Activated CD4-positive, CD25-positive, alpha-beta regulatory T cell treated with anti-CD3 and anti-CD28 coated beads, Interleukin-2, amount 50 U/mL, for 24 hours (primary cell): ENCODE measurements at regions not wholly inside any gene's neighbourhood (a gene's known extent, or its start where the extent isn't known, plus 50 kb on each side); places are given as distances from the start of the nearest gene placed in this dataset.
A peak's percentile ranks its signal among the peaks of the same experiment; 100 is the strongest.
"Not testable (repeated sequence)": the region's sequence is repeated elsewhere in the genome, so short reads cannot be mapped to it uniquely, and the experiment has no call there.

Experiments used
- ATAC-seq, 2 donors: fragments of 150-1000 bp; cut with Tn5 transposase; one replicate each; pipeline ENCODE4 v1.10.0; 2021; ENCODE audit warnings: mild to moderate bottlenecking in 1 of 2, moderate library complexity in 1 of 2

GRCh38 chr14:105601360-105602242 is 75.2 kb downstream of the TMEM121 start:
- no peak for ATAC-seq

DNA sequence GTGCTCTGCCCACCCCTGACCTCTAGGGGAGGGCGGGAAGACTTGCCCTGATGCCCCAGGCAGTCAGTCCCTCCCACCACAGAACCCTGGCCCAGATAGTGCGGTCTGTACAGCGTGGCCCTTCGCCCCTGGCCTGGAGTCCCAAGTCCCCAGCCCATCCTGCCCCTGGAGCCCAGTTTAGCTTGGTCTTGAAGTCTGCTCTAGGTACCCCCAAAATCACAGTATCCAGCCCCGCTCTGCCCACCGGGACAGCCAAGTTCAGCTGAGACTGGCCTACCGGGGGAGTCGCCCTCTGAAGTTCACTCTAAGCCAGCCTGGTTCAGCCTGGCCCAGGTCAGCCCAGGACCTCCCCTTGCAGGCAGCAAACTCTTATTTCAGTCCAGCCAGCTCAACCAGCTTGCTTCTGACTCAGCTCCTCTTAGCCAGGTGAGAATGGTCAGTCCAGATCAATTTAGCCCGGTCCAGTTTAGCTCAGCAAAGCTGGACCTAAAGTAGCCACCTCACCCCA is 75.9 kb downstream of the TMEM121 start:
- ATAC-seq: no peak

DNA sequence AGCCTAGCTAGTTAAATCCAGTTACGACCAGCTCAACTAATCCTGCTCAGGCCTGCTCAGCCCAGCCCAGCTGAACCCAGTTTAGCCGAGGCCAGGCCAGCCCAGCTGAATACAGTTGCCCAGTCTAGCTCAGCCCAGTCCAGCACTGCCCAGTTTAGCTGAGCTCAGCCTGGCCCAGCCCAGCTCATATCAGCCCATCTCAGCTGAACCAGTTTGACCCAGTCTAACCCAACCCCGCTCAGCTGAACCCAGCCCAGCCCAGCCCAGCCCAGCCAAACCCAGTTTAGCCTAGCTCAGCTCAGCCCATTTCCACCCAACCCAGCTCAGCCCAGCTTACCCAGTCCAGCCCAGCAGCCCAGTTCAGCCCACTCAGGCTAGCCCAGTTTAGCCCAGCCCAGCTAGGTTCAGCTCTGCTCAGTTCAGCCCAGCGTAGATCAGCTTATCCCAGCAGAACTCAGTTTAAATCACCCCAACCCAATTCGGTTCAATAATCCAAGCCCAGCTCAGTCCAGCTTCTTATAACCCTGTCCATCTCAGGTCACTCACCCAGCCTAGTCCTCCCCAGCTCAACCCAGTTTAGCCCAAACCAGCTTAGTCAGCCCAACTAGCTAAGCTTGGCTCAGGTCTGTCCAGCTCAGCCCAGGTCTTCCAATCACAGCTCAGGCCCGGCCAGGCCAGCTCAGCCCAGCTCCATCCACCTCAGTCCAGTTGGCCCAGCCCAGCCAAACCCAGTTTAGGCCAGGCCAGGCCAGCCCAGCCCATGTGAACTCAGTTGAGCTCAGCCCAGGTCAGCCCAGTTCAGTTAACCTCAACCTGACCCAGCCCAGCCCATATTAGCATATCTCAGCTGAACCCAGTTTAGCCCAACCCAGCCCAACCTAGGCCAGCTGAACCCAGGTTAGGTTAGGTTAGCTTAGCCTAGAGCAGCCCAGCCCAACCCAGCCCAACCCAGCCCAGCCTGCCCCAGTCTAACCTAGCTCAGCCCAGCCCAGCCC is 76.7 kb downstream of the TMEM121 start:
- ATAC-seq: no peak

DNA sequence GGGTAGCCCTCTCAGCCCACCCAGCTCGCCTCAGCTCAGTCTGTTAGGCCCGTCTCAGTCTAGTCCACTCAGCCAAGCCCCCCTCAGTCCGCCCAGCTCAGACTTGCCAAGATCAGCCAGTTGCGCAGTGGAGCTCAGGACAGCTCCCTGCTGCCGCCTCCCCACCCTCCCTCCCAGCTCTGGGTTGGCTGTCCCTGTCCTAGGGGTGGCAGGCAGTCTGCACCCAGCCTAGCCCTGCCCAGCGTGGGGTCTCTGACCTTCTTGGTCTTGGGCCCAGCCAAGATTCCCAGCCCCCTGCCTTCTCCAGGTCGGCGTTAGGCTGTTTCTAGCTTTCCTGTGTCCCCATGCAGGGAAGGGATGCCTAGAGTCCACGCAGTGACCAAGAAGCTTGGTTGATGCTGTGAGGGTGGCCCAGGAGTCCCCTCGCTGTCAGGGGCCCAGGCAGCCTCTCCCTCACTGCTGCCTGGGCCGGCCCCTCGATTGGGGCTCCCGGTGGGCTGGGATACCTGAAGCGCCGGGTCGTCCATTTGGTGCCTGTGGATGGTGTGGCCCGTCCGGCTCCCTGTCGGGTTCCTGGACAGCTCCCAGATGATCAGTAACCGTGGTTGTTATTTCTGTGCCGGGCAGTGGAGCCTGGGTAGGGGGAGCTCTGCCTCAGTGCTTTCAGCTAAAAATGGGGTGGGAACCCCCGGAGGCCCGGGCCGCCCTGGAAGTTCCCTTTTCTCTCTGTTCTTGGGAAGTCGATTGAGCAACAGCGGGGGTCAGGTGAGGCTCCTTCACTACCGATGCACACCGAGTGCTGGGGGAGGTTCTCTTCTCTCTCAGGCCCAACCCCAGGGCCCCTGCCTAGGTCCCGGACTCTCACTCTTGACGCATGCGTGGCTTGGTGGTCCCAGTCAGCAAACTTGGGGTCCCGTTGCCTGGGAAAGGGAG is 78.4 kb downstream of the TMEM121 start:
- not testable (repeated sequence) for ATAC-seq

DNA sequence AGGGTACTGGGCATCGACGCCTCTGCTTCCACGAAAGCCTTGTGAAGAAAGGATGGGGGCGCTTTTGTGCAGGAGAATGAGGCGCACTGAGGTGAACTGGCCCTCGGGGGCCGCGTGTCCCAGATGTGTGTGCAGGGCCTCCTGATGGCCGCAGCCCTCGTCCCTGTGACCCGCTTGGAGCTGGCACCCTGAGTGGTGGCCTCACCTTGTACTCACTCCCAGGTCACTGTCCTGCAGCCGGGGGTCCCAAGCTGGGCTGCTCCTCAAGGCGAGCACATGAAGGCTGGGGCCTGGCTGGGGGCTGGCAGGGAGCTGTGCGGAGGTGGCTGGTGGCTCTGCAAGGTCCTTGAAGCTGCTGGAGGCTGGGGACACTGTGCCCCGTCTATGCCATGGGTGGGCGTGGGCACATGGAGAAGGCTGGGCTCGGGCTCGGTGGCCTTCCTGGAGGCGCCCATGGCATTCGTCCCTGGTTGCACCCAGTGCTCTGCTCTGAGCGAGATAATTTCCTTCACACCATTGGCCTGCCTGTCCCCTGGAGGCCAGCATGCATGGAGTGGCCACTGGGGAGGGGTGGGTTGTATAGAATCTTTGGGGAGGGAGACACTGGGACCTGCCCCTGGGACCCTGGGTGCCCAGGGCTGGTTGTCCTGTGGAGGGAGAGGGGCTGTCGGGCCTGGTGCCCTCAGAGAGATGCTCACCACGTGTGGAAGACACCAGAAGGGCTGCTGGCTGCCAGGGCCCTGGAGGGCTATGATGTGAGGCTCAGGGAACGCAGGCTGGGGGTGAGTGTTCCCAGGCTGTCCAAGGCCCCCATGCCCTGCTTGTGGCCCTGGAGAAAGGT is 79.3 kb downstream of the TMEM121 start:
- no peak for ATAC-seq

- ATAC-seq: not testable (repeated sequence)
These were observed 80.1 kb downstream of the TMEM121 start for GRCh38 chr14:105606305-105606975.

DNA sequence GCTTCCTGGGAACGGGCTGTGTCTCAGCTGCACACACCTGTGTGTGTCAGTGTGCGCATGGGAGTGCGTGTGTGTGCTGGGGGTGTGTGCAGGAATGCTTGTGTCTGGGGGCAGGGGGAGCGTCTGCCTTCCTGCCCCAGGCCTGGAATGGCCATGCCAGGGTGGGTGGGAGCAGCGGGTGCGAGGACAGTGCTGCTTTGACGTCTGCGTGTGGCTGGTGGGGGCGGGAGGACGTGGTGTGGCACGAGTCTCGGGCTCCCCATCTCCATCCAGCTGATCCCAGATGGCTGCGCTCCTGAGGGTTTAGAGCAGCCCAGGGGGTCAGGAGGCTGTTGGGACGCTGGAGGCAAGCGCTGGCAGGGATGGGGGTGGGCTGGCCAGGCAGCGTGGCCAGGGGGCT is 80.6 kb downstream of the TMEM121 start:
- not testable (repeated sequence) for ATAC-seq

GRCh38 chr14:105614987-105615386 is 88.6 kb downstream of the TMEM121 start:
- ATAC-seq: not testable (repeated sequence)

GRCh38 chr14:105615986-105616801 is 89.8 kb downstream of the TMEM121 start:
- not testable (repeated sequence) for ATAC-seq

GRCh38 chr14:105616802-105617192 is 90.4 kb downstream of the TMEM121 start:
- ATAC-seq: peak in 1 of 2 donors; percentile 37

- peak in 1 of 2 donors; percentile 39 for ATAC-seq
These were observed 90.9 kb downstream of the TMEM121 start for GRCh38 chr14:105617201-105617777.

GRCh38 chr14:105617805-105618204 is 91.4 kb downstream of the TMEM121 start:
- ATAC-seq: not testable (repeated sequence)

DNA sequence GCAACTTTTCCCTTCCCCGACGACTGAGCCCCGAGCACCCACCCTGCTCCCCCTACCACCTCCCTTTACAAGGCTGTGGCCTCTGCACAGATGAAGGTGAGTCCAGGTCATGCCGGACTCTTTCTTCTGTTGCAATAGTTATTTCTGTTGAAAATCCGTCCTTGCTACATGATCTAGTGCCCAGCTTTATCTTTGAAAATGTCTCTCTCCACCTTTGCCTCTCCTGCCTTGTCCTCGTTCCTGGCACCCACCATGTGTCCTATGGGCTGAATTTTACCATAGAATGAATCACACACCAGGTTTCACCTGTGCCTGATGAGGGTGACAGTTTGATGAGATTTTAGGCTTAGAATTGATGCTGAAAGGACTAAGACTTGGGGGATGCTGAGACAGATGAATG is 92.9 kb downstream of the TMEM121 start:
- not testable (repeated sequence) for ATAC-seq

DNA sequence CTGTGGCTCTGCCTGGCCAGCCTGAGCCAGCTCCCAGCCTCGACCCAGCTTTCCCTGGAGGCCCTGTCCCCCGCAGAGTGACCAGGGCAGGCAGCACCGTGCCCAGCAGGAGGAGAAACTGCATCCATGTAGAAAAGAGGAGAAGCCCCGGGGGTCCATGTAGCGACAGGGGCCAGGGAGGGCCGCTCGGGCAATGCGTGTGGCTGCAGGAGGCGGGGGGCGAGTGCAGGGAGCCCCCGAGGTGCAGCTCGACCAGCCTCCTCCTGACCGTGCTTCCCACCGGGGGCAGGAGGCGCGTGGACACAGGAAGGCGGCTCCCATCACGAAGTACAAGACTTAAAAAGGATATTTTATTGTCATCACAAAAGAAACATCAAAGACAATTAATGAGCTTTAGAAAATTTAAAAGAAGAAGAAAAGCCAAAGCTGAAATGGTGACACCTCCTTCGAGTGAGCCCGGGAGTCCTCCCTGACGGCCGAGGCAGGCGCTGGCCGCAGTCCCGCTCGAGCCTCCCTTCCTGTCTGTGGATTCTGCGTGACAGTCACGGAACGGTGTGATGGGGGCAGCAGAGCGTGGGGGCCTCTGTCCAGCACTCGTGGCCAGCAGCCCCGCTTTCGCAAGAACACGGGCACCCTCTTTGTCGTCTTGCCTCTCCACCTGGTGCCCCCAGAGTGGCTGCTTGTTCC is 93.9 kb downstream of the TMEM121 start:
- ATAC-seq: not testable (repeated sequence)

DNA sequence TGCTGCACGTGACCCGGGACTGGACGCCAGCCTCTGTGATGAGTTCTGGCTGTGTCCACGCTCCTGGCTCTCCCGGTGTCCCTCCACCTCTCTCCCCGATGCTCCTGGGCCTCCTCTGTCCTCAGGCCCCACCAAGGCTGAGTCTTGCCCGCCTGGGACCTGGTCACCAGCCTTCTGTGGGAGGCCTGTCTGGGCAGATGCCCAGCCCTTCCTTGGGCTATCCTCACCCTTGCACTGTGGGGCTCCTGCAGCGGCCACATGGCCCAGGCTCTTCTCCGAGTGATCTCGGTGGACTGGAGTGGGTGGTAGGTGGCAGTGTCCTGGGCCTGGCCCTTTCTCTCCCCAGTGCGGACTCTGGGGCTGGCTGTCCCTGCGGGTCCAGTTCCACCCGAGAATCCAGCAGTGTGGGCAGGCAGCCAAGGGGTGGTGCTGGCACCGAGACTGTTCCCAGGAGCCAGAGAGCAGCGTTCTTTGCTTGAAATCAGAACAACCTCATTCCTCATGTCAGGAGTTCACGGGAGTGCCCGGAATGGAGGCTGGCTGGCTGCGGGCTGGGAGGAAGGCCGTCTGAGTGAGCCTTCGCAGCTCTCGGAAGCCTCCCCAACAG is 94.6 kb downstream of the TMEM121 start:
- not testable (repeated sequence) for ATAC-seq

DNA sequence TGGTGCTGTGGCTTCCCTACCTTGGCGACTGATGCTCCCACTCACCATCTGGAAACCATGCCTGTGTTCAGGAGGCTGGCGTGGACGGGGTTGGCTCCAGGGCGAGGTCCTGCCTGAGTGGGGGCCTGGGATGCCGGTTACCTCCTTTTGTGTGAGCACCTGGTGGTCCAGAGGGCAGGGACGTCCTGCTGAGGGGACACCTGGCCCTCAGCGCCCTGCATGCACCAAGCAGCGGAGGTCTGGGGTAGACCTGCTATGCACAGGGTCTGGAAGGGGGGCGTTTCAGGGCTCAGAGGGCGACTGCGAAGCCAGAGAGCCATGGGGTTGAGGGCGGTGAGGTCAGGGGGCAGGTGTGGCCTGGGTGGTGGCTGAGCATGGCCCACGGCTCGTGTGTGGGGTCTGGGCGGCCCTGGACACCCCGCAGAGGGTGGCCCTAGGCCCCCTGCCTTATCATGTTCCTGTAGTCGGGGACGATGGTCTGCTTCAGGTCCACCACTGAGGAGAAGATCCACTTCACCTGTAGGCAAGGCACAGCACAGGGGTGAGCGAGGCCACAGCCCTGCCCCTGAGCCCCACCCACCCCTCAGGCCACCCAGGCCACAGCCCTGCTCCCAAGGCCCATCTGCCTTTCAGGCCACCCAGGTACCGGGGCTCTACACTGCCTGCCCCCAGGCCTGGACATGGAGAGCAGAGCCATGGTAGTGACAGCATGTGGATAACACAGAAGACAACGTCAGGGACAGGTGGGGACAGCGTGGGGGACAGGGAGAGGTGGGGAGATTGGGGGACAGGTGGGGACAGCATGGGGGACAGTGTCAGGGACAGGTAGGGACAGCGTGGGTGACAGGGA is 95.3 kb downstream of the TMEM121 start:
- ATAC-seq: not testable (repeated sequence)
